SK-N-SH (cell line): ENCODE measurements at regions not wholly inside any gene's neighbourhood (a gene's known extent, or its start where the extent isn't known, plus 50 kb on each side); places are given as distances from the start of the nearest gene placed in this dataset.

Source experiments
- CTCF ChIP-seq: fragments of 200-600 bp; sonication (generic); IDR thresholded peaks from 2 replicates; pipeline ENCODE4 v1.6.1; 2017; ENCODE audit warnings: antibody characterized with exemption, mild to moderate bottlenecking, moderate library complexity
- FOSL2 ChIP-seq: IDR thresholded peaks from 2 replicates; pipeline ENCODE4 v1.4.0; 2012; ENCODE audit warnings: low read depth, mild to moderate bottlenecking, moderate library complexity, borderline replicate concordance
- JUND ChIP-seq: IDR thresholded peaks from 2 replicates; pipeline ENCODE4 v1.4.0; 2012
- RCOR1 ChIP-seq: fragments of 150-350 bp; IDR thresholded peaks from 2 replicates; pipeline ENCODE4 v1.6.1; 2017; ENCODE audit warnings: antibody characterized with exemption, low read length
- YY1 ChIP-seq: IDR thresholded peaks from 2 replicates; pipeline ENCODE4 v1.4.0; 2012; ENCODE audit warnings: low read depth, mild to moderate bottlenecking

- no peak for TF ChIP-seq CTCF
- TF ChIP-seq YY1, result no peak
- TF ChIP-seq RCOR1, result no peak
- no peak for TF ChIP-seq JUND
- no peak for TF ChIP-seq FOSL2
Measured at GRCh38 chrX:71828086-71828485, 64.9 kb downstream of the CXorf49B start.
